Stimulated activated CD8-positive, alpha-beta memory T cell treated with anti-CD3 and anti-CD28 coated beads, Interleukin-12 subunit alpha, Interleukin-12 subunit beta, amount 100 ng/mL, for 24 hours (primary cell): ENCODE measurements at regions not wholly inside any gene's neighbourhood (a gene's known extent, or its start where the extent isn't known, plus 50 kb on each side); places are given as distances from the start of the nearest gene placed in this dataset.

Source experiments
- DNase-seq: peaks from one replicate; pipeline ENCODE4 v3.0.0-alpha.2; 2020; ENCODE audit errors: extremely low read depth

- no peak for DNase-seq
These were observed 763.5 kb upstream of the CELF4 start for GRCh38 chr18:38329145-38329544.

- no peak for DNase-seq
These were observed 756.6 kb upstream of the CELF4 start for GRCh38 chr18:38322206-38322605.

GRCh38 chr18:38321262-38321661, 755.7 kb upstream of the CELF4 start:
- no peak for DNase-seq

- no peak for DNase-seq
These were observed 752.8 kb upstream of the CELF4 start for GRCh38 chr18:38318416-38318815.

- no peak for DNase-seq
These were observed 748.2 kb upstream of the CELF4 start for GRCh38 chr18:38313831-38314230.

- DNase-seq = no peak
These were observed 746.9 kb upstream of the CELF4 start for GRCh38 chr18:38312532-38312931.

GRCh38 chr18:38310936-38311335, 745.3 kb upstream of the CELF4 start:
- DNase-seq = no peak

- no peak for DNase-seq
These were observed 742.3 kb upstream of the CELF4 start for GRCh38 chr18:38307914-38308313.

GRCh38 chr18:38305961-38306360, 740.4 kb upstream of the CELF4 start:
- DNase-seq = no peak

GRCh38 chr18:38301621-38302020, 736.0 kb upstream of the CELF4 start:
- DNase-seq = no peak

- no peak for DNase-seq
These were observed 732.3 kb upstream of the CELF4 start for GRCh38 chr18:38297910-38298309.

GRCh38 chr18:38290229-38290628, 724.6 kb upstream of the CELF4 start:
- DNase-seq = no peak

- no peak for DNase-seq
These were observed 719.4 kb upstream of the CELF4 start for GRCh38 chr18:38284972-38285371.

- DNase-seq = no peak
These were observed 697.5 kb upstream of the CELF4 start for GRCh38 chr18:38263066-38263465.

- no peak for DNase-seq
These were observed 697.1 kb upstream of the CELF4 start for GRCh38 chr18:38262661-38263060.

- DNase-seq = no peak
These were observed 692.1 kb upstream of the CELF4 start for GRCh38 chr18:38257661-38258060.

- no peak for DNase-seq
These were observed 690.8 kb upstream of the CELF4 start for GRCh38 chr18:38256366-38256765.

GRCh38 chr18:38250971-38251370, 685.4 kb upstream of the CELF4 start:
- DNase-seq = no peak

GRCh38 chr18:38244480-38244879, 678.9 kb upstream of the CELF4 start:
- DNase-seq = no peak

- no peak for DNase-seq
These were observed 677.7 kb upstream of the CELF4 start for GRCh38 chr18:38243291-38243690.

GRCh38 chr18:38241736-38242135, 676.1 kb upstream of the CELF4 start:
- no peak for DNase-seq

- no peak for DNase-seq
These were observed 675.6 kb upstream of the CELF4 start for GRCh38 chr18:38241216-38241615.

- DNase-seq = no peak
These were observed 674.0 kb upstream of the CELF4 start for GRCh38 chr18:38239606-38240005.

- DNase-seq = no peak
These were observed 672.2 kb upstream of the CELF4 start for GRCh38 chr18:38237796-38238195.
